HG03097 (cell line): ENCODE measurements at regions not wholly inside any gene's neighbourhood (a gene's known extent, or its start where the extent isn't known, plus 50 kb on each side); places are given as distances from the start of the nearest gene placed in this dataset.
"Not testable (repeated sequence)": the region's sequence is repeated elsewhere in the genome, so short reads cannot be mapped to it uniquely, and the experiment has no call there.

Experiments
- ATAC-seq: cut with Tn5 transposase; IDR thresholded peaks from one replicate; pipeline ENCODE4 v1.9.1; 2021; ENCODE audit not compliant: unreplicated experiment, low FRiP score

DNA sequence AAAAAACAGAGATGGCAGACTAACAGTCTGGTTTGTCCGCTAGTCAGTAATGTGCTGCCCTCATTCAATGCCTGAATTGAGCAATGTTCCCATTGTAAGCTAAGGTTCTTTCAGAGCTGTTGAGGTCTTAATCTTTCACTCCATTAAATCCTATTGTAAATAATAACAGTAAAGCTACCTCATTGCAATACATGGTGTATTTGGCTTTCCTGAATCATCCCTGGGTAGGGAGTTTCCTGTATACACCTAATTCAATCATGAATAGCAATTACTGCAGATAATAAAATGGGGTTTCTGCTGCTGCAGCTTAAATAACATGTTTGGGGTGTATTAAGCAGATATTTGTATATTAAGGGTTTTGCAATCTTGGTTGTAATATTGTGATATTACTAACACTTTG, 1100.2 kb upstream of the INTU start:
- no peak for ATAC-seq

DNA sequence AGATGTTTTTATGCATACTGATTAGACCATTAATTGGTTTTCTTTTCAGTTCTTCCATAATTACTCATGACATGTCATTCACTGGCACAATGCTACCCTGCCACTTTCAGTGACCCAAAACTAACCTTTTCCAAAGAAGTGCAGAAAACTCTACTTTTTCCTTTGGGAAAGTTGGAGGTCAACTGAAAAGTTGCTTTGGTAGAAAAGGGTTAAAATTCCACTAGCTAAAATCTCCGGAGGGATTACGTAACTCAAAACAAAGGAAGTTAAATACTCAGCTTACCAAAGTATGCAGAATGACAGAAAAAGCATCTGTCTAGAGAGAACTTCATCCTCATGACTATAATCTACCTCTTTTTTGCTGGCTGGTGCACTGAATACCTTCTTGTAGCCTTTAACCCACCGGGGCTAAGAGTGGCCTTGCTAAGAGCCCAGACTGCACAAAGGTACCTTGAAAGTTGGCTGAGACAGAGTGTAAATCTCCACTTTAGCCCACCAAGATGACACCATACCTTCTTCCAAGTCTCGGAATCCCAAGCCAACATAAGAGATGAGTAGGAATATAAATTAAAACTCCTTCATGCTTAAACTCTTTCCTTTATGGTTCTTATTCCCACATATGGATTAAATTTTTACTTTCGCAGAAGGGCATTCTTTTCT, 1099.5 kb upstream of the INTU start:
- no peak for ATAC-seq

DNA sequence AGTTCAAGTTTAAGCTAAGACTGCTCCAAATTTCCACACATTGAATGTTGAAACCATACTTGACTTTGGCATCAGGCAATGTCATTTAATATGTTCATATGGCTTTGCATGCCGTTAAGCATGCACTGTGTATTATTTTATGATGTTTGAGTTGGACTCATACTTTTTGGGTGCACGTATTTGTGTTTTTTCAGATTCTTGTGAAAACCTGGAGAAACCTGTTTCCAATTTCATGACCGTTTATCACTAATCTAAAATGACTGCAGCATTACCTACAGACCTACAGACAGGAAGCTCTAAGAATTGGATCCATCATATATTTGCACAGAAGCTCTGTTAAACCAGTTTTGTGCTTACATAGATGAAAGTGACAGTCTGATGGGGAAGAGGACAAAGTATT, 1093.0 kb upstream of the INTU start:
- no peak for ATAC-seq

DNA sequence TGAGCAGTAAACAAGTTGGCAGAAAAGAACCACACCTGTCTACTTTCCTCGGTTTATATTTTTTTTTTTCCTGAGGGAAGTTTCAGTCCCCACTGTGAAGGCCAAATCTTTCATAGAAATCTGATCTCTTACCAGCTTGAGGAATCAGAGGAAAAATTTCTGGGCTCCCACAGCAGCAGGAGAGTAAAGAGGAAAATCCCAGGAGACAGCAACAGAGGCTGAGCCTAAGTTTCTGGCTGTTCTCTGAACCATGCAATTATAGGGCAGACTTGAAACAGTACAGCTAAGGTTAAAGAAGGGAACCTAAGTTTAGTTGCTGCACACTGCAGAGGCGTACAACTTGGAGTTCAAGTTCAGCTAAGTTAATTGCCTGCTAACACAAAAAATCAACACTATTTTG, 1090.9 kb upstream of the INTU start:
- ATAC-seq: no peak

DNA sequence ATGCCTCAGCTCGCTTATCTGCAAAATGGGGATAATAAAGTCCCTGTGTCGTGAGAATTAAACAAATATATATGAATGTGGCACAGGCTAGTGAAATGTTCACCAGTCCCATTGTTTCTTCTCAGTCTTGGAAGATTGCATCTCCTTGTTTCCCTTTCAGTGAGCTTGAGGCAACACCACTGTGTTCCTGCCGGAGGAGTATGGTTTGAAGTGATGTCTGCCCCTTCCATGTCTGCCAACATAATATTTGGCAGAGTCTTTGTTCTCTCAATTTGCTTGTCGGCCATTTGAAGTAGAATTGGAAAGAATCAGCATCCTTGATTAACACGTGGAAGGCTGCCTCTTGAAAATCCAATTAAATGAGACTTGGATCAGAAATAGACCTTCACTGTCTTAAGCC, 1088.5 kb upstream of the INTU start:
- no peak for ATAC-seq

DNA sequence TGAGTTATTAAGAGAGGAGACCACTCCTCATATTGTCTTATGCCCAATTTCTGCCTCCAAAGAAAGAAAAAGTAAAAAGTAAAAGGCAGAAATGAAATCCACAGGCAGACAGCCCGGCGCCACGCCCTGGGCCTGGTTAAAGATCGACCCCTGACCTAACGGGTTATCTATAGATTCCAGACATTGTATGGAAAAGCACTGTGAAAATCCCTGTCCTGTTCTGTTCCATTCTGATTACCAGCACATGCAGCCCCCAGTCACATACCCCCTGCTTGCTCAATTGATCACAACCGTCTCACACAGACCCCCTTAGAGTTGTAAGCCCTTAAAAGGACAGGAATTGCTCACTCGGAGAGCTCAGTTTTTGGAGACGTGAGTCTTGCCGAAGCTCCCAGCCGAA, 1086.6 kb upstream of the INTU start:
- not testable (repeated sequence) for ATAC-seq

DNA sequence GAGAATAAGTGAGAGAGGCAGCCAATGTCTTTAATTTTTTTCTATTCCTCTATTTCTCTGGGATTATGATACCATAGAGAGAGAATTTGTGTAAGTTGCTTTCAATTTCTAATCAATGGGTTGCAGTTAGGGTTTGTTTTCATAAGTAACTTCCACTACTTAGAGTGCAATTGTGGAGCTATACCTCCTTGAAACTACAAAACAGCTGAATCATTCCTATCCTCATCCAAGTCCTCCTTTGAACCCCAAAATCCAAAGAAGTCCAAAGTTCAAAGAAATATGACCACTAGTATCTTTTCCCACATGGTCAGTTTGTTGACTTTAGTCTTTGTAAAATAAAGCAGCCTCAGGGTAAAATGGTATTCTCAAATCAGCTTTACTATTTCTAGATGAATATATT, 1085.4 kb upstream of the INTU start:
- no peak for ATAC-seq

DNA sequence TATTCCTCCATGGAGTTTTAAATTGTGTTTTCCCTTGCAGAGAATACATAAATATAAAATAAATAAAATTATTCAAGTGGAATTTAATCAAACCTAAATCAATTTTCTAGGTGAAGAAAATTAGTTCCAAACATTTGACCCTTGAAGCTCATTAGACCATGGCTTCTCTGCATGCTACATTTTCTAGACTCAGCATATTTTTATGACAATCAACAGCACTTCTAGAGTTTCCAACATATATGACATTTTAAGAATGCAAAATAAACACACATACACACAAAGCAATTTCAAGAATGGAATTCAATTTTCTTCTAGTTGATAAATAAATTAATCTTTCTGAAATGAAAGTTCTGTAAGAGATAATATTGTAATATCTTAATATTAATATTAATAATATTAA, 1083.9 kb upstream of the INTU start:
- ATAC-seq: no peak

DNA sequence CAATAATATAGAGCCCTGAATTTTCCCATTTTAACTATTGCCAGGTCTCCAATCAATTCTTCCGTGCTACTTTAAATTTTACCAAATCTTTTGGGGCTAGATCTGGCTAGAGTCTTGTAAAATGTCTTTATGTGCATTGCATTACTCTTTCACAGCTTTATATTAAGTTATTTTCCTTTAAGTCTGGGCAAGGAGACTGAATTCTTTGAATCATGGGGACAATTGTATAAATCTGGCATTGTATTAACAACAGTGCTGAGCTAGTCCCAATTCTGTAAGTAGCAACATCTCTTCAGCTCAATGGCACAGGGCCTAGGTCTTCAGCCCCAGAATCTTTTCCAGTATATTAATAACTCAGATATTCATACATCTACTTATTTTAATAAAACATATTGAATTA, 1080.4 kb upstream of the INTU start:
- no peak for ATAC-seq

DNA sequence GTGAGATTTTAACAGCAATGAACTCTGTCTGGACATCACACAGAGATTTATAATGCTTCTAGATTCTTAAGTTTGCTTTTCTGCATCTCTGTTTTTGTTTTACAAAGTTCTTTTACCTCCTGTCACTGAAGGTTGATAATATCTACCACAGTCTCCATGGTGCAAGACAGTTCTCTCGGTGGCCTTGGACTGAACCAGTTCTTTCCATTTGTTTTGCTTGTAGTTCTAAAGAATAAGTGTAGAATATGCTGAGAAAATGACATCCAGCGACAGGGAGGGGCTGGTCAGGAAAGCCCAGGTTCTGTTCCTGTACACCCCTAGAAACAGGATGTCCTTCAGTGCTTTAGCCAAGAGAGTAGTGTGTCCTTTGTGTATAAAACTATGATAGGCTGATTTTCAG, 1079.5 kb upstream of the INTU start:
- ATAC-seq: no peak

DNA sequence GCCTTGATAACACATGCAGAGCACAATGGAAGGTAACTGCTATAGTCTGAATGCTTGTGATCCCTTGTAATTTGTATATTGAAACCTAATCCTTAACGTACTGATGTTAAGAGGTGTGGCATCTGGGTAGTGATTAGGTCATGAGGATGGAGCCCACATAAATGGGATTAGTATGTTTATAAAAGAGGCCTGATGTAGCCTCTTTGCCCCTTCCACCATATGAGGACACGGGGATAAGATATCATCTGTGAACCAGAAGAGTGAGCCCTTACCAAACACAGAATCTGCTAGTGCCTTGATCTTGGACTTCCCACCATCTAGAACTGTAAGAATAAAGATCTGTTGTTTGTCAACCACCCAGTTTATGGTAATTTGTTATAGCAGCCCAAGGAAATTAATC, 1074.2 kb upstream of the INTU start:
- no peak for ATAC-seq

DNA sequence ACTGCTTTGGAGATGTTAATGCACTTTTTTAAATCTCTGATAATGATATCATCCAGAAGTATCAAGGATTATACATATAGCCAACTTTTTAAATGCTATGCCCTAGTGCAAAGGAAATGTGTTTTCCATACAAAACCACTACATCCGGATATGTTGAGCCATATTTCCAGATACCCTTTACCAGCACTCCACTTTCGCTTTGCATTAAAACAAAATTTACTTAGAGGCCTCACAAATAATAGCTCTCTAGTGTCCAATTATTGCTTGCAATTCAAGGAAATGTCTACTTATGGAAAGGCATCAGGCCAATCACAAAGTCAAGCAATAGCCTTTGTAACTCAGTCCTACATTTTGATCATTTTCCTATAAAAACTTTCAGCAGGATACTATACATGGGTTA, 1072.8 kb upstream of the INTU start:
- no peak for ATAC-seq

DNA sequence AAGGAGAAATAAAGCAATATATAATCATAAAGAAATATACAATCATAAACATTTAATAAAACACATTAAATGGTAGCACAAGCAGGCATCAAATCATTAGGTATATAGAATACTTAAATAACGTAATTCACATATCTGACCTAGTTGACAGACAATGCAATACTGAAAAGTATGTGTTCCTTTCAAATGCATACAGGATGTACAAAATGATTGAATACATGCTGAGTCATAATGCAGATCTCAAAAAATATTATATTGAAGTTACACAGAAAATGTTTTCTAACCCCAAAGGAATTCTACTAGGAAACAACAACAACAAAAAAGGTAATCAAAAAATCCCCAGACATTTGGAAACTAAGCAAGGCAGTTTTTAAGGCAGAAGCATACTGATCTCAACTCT, 1072.0 kb upstream of the INTU start:
- no peak for ATAC-seq

DNA sequence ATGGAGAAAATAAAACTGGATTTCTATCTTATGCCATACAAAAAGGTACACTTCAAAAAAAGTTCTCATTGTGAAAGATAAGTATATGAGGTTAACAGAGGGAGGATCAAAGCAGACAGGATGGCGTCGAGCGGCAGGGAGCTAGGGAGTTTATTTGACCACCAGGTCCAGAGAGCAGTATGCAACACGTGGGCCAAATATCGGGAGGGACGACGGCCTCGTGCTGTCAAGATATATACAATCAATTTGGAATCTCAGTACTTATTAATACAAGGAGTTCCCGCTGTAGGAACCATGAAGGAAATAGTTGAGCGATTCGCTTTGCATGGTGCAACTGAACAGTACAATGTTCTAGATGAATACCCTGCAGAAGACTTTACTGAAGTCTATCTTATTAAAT, 1069.4 kb upstream of the INTU start:
- no peak for ATAC-seq

DNA sequence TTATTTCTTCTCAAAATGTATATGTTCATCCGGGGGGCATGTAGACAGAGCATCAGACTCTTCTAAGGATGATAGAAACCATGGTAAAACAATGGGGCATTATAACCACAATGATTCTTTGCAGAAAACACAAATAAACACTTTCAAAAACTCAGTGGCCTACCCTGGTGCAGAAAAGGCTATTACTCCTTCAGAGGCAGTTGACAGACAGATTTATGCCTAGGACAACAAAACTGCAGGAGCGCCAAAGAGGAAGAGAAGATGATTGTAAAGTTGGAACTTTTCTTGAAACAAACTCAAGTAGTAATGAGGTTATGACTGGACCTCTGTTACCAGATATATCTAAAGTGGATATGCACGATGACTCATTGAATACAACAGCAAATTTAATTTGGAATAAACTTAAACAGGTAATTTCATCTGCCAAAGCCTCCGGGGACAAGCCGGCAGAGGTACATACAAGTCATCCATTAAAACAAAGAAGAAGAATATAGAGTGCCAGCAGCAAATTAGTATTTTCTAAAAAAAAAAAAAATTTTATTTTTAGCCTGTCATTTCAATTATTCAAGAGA, 1068.4 kb upstream of the INTU start:
- no peak for ATAC-seq

DNA sequence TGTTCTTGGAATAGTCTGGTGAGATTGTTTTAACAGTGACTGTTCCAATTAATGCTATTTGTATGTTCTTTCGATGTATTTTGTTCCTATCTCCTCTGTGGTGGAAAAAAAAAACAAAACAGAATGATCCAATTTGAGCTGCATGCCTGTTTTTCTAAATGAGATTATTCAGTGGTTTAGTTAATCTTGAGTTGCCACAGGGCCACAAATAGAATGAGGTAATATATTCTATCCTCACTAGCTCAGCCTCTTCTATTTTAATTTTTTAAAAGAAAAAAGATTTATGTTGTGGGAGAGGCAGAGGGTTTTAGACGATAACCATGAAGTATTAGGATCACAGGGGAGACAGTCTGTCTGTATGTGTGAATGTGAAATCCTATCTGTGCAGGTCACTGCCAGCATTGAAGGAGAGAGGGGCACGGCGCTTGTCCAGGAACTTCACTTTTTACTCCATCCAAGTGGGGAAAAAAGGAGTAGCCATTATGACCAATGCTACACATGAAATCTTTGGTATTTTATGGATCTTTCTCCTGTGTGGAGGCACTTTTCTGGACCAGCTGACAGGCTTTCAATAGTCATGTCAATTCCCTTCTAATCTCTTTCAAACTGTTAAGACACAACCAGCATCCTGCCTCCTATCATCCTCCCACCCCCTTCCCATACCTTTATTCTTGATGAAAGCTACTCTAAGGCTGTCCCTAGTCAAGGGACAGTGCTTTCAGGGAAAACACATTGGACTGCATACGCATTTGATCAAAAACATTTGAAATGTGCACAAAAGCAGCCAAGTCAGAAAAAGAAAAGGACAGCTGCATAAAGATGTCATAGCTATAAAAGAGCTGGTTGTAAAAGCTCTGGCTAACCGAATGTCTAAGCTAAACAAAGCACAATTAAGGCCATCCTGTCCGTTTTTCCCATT, 1063.8 kb upstream of the INTU start:
- no peak for ATAC-seq

DNA sequence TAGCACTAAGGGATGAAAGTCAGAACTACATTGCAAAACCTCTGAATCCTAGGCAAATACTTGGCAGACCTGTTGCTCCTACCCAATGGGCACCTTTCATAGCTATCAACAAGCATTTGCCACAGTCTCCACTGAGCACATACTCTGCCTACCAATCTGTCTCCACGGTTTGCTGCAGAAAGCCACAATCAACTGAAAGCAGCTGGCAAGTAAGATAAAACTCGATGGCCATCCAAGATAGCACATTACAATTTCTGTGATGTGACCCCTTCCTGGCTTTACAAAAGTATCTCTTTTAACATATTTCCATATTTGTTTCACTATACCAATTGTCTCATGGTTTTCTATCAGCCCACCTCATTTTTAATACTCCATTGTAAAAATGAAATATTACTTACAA, 1060.5 kb upstream of the INTU start:
- no peak for ATAC-seq

DNA sequence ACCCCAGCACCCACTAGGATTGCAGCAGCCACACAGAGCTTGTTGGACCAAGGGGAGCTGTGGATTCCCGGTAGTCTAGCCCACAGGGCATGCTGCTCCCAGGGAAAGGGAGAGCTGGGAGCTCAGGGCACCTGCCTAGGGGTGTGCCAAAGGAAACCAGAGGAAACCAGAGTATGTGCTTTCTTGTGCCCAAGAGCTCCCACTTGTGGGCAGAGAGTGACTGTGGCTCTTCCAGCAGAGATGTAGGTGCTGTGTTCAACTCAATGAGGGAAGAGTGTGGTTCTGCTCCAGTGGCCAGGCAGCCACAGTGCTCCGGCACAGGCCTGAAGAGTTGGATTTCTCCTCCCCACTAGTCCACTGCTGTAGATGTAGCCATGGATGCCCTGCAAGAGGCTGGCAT, 1050.0 kb upstream of the INTU start:
- ATAC-seq: no peak

DNA sequence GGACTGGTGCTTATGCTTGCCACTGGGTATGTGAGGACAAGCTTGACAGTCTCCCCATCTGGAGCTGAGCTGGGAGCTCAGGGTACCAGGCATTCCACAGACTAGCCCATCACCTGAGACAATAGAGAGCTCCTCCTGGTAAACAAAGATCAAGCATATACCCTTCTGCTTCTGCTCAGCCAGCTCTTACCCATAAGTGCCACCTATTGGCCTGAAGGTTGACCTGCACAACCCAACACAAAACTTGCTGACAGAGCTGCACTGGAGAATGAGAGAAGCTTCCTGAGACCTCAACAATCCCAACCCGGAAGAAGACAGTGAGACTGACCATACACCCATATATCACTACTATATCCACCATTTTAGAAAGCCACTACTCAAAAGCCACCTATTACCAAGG, 1049.2 kb upstream of the INTU start:
- no peak for ATAC-seq

DNA sequence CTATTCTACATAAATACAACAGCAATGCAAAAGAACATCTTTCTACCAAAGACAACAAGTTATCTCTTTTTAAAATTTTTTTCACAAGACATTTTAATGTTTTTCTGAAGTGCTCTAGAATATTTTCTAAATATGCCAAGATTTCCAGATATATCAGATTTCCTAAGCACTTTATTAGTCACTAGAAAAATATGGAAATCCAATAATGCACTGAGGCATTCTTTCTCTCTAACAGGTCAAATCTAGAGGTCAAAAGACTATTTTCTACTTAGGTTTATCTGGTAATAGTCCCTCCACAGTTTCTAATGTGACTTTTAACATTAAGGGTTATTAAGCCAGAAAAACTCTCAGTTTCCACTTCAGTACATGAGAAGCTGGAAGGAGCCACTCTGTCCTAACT, 1041.2 kb upstream of the INTU start:
- no peak for ATAC-seq

DNA sequence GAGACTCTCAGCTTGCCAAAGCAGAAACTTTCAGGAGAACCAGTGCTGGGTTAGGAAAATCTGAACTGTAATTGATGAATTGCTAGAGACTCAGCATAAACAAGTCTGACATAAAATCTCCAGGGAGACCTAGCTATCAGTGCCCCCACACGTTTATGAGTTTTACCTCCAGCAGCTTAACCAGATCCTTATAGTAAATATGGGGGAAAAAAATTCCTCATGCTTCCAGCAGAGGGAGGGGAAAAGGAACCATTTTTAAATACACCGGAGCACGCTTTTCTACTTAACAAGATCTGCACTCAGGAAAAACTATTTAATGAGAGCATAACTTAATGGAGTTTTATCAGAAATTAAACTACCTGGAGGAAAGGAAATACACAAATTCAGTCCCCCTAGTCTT, 1040.7 kb upstream of the INTU start:
- no peak for ATAC-seq

DNA sequence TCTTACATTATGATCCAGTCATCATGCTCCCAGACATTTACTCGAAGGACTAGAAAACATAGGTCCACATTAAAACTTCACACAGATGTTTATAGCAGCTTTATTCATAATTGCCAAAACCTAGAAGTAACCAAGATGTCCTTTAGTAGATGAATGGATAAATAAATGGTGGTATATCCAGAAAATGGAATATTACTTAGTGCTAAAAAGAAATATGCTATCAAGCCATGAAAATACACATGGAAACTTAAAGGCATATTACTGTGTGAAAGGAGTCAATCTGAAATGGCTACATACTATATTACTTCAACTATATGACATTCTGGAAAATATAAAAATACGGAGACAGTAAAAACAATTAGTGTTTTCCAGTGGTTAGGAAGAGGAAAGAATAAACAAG, 1039.1 kb upstream of the INTU start:
- no peak for ATAC-seq
